Left forelimb (tissue), 1 donor: ENCODE measurements at regions not wholly inside any gene's neighbourhood (a gene's known extent, or its start where the extent isn't known, plus 50 kb on each side); places are given as distances from the start of the nearest gene placed in this dataset.

Source experiments
- DNase-seq: peaks from one replicate; pipeline ENCODE4 v3.0.0-alpha.2; 2018; ENCODE audit warnings: low spot score

DNA sequence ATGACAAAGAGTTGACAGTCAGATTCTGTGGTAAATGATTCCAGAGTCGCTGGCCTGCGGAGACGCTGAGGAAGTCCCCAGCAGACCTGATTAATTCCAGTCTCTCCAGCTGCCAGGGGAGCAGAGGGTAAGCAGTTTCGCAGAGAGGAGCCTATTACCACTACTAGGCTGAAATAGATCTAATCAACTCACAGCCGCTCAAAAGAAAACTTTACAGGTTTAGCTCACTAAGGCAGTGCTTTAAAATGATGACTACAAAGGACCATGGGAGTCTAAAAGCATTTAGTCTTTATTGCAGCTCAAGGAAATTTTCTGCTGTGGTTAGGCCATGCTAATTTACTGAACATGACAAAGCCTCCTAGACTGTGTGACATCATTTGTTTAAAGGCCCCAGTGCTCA lies 445.6 kb upstream of the POU3F3 start:
- DNase-seq, result no peak

DNA sequence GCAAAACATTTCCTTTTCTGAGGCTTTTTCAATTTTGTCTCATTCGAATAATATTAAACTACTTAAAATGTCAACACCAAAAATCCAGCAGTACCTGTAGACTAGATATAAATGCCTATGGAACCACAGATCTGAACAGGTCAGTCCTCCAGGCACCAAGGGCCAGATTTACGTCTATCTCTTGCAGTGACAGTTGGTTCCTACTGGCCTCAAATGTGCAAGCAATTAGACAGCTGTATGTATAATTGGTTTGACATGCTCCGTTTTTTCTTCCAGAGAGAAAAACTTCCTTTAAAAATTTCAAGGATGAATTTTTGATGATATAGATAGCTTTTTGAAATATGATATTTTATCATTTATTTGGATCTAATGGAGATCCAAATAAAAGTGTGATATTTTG lies 443.8 kb upstream of the POU3F3 start:
- DNase-seq, result no peak

DNA sequence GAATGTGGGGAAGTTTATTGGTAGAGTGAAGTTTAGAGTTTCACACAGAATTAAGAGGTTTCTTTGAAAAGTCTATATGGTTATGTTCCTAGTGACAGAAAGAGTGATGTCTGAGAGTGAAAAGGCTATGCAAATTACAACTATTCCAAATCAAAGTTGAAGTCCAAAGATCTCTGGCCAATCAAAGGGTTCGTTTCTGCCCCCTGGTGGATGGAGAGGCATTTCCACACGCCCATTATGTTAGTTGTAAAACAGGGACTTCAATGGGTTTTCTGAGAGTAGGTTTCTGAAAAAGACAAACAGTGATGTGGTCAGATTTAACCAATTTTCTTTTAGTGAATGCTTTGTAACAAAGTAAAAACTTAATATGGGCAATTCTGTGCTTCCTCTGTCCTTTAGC lies 441.5 kb upstream of the POU3F3 start:
- no peak for DNase-seq

DNA sequence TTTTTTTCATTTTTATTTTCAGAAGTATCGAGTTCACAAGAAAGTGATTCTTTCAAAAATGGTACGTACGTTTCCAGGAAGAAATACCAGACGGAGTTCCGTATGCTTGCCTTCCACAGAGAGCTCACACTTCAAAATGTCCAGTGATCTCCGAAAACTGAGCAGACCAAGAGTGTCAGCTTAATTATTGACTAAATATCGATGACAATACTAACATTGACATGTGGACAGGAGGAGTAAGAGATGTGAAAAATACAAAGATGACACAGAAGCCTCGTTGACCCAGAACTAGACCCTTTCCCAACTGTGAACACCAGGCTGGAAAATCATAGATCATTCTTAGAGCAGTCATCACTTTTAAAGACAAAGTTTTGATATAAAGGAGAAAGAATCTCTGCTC lies 440.0 kb upstream of the POU3F3 start:
- no peak for DNase-seq

DNA sequence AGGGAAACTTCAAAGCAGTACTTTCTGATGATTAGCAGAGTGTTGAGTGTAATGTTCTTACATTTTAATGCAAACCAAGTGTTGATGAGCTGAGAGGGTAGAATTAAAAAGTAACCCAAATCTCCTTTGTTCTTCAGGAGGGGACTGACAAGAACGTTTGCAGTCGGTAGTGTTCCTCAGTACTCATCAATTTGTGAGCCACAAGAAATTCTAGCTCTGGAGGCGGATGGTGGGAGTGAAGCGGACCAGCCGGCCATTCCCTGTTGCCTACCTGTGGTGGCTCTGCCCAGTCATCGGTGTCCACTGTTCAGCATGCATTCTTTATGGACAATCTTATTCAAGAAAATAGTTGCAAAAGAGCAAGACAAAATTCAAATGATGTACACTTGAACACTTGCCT lies 438.6 kb upstream of the POU3F3 start:
- DNase-seq, result no peak

DNA sequence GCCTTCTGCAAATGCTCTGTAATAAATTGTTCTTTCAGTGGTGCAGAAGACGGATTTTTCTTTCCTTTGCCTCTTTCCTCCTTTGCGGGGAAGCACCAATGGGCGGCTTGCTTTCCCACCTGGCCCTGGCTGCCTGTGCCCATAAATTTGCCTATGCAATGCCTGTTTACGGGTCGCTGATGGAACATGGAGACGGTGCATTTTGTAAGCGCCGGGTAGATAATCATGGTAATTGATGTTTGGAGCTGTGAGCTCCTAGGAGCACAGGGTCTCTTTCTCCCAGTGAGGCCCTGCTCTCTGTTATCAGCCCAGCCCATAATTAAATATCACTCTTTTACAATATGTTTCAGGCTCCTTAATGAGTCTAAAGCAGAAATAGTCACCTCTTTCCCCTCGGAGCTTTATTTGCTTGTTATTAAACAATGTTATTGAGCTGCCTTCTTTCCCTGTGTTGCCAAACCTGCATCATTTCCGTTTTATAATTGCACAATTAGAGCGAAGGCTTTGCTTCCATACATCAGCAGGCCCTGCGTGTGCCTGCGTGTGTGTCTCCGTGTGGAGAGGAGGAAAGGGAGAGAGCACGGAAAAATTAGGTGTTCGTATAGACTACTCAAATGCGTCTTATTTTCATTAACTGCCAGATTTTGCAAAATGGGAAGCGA lies 437.4 kb upstream of the POU3F3 start:
- no peak for DNase-seq

DNA sequence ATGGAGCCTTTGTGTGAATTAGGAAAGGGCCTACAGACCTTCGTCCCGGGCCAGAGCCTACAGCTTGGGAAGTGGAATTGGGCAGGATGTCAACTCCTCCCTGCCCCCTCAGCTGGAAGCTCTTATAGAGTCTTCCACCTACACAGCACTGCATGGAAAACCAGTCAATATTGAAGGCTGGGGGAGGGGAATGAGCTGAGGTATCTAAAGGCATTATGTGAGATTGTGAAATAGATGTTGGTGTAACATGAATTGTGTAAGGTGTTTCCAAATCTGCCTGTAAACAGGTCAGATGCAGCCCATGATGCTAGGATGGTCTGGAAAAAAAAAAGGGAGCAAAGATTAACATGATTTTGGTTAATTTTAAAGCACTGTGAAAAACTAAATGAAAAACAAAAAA lies 433.5 kb upstream of the POU3F3 start:
- DNase-seq, result no peak

DNA sequence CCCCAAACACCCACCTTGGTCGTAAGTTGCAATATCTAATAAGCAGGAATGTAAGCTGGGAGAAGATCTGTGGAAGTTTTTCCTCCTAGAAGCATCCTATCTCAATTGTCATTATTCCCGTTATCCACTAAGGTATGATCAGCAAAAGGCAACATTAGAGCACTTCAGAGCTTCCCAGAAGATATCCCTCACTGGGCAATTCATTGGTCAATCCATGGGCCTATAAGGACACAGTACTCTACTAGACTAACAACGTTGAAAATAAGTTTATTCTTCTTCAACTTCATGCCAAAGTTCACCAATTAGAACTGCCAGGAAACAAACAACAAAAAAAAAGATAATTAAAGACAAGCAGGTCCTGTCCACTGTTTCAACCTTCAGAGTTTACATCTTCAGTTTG lies 433.0 kb upstream of the POU3F3 start:
- DNase-seq, result no peak

DNA sequence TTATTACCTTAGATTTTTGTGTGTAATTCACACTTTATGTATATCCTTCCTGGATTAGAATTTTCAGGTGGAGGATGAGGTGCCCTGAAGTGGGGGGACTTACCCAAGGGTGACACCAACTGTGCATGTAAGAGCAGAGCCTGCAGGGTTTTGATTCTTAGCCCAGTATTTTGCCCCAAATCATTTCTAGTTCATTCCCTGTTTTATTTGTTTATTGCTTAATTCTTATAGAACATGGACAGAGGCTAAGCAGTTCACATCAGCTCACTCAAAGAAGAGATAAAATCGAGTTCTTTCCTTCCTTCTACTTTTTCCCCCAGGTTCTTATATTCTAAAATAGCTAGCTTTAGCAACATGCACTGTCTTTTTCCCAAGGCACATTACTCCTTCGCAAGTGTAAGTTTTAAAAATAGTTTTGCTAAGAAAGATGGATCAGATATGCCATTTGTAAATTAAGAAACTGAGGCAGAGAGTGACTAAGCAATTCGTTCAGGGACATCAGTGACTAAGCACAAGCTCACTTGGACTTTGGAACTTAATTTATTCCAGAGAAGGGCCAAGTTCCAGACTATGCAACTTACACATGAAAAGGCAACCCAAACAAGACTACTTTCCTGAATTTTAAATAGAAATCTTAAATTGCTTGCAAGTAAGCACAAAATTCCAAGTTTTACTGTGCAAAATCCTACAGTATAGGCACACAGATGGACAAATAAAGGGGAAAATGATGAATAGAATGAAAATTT lies 427.9 kb upstream of the POU3F3 start:
- DNase-seq, result no peak

DNA sequence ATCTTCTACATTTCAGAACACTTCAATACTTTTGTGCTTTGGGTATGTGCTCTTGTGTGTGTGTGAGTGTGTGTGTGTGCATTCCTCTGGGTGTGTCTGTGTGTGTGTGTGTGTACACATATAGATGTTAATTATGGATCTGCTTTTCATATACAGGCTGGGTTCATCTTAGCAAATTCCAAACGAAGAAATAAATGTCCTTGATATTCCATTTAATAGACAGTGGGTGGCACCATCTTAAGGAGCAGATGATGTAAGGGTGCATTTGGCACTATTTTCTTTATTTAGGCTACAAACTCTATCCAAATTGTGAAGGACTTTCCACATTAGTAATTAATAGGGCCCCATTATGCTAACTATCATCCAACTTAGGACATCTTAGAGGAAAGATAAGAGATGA lies 425.8 kb upstream of the POU3F3 start:
- DNase-seq, result no peak

DNA sequence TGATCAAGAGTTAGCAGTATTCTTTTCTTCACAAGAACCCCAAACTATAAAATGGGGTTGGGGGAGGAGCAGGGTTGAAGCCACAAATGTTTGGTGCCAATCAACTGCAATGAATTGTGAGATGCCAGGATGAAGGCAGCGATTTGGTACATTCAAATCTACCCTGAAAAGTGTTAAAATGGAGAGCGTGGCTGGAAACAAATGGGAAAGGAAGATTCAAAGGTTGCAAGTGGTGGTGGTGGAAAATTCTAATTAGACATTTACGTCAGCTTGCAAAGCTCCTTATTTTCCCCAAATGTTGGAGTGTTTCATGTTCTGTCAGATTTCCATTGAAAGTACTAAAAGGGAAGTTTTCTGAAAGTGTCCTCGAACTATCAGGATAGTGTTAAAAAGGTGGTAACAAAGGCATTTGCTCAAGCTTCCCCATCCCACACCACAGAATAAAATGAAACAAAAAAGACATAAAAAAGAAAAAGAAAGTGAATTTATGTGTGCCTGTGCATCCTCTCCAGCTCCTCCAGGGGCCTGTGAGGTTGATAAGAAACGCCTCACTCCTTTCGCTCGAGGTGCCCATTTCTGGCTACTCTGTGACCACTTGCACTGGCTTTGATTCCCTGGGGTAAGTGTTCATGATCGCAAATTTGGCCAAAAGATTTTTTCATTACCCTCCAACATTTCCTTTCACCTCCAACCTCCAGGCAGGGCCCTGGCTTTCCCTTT lies 424.1 kb upstream of the POU3F3 start:
- DNase-seq, result no peak

DNA sequence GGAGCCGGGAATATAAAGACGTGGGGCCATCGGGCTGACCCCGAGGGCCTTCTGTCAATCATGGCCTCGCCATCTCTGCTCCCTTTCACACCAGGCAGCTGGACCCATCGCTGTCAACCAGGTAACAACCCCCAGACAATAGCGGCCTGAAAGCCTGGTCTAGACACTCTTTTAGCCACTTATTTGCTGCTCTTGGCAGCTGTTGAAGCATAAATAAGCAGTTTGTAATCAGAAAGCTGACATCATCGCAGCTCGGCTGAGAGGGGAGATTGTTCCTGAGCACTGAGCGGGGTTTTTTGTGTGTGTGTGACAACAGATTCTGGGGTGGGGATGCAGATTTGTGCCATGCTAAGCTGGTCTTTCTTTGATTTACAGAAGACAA lies 423.6 kb upstream of the POU3F3 start:
- no peak for DNase-seq

DNA sequence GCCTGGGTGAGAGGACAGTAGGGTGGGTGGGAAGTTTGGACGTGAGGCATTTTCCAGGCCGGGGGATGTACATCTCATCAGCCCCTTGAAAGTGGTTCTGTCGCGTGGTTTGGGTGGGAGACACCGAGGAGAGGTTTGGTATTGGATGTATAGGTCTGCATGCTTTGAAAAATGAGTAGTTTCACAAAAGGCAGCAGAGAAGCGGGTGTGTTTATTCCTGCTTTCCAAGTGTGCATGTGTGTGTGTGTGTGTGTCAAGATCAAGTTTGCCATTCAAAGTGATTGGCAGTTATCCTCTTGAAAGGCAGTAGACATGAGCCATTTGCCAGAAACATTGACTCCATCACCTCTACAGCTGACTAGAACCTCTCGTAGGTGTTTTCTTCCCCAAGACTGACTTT lies 423.1 kb upstream of the POU3F3 start:
- DNase-seq, result no peak

DNA sequence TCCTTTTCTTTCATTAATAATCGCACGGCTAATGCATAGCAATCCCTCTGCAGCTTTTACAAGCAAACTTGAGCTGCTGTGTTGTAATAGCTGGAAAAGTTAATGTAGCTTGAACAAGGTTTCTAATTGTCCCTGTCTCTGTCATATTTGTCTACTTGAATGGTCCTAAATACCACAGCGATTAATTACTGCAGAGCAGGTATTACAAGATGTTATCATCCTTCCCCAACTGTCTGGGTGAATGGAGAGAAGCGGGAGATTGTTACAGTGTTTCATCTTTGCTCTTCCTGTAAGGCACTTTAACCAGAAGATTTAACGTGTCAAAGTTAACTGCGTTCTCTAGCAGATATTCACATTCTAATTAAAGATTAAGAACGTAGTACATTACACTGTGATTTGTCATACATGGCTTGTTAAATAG lies 422.2 kb upstream of the POU3F3 start:
- no peak for DNase-seq

DNA sequence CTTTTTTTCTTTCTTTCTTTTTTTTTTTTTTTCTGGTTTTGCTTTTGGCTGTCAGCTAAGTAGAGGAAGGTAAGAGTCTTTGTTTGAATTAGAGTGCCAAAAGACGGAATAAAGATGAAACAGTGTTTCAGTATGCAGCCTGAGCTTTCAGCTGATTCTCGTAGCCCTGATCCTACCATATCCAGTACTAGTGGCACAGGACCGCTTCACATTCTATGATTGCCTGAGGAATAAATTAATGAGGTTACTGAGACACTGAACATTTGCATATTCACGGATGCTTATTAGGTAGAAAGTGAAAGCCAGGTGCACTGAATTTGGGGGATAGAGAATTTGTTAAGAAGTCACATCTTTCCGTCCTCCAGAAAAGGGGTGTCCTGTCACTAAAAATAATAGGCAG lies 421.5 kb upstream of the POU3F3 start:
- no peak for DNase-seq

DNA sequence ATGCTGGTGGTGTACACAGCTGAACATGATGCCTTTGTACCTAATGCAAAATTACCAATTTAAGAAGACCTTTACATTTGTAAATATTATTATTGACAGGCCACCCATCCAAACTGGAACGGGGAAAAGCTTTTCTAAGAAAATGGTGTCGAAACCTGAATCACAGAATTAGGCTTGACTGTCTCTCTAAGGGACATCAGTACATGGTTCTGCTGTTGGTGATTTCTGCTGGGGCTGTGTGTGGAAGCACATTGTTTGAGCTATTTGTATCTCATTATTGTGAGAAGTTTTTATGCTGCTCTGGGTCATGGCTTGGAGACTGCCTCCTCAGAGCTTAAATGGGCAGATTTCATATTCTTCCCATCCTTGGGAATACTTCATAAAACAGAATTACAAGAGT lies 420.9 kb upstream of the POU3F3 start:
- no peak for DNase-seq

DNA sequence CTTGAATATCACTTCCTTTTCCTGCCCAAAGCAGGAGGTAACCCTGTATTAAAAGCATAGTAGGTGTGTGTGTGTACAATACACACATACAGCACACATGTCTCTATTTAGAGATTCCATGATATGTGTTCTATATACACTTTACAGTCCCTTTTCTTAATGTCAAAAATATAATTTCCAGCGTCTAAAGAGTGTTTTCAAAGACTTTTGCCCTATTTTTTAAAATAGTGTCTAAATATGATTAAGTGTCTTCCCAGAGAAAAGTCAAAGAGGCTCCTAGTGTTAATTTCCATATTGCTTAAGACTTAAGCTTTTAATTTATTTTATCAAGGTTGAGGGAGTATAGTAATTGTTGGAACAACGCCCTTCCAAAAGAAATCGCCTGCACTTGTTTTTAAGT lies 420.3 kb upstream of the POU3F3 start:
- DNase-seq, result no peak

DNA sequence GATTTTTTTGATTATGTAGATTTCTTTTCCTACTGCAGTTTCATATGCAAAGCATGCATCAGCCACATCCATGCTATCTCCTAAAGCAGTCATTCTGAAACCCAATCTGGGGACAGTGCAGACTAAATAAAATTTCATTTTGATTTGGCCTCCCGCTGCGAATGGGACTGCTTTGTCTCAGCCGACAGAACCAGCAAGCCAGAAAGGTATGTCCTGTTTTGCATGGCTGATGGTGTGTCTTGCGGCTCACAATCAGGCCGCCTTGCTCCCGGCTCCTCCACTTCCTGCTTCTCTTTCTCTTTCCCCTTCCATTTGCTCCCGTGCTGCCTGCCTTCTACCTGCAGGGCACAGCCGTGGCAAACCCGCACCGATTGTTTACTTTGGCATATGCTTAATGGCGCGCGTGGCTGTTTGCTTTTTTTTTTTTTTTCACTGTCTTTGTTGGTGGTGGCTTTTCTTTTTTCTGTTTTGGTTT lies 419.6 kb upstream of the POU3F3 start:
- DNase-seq, result no peak

DNA sequence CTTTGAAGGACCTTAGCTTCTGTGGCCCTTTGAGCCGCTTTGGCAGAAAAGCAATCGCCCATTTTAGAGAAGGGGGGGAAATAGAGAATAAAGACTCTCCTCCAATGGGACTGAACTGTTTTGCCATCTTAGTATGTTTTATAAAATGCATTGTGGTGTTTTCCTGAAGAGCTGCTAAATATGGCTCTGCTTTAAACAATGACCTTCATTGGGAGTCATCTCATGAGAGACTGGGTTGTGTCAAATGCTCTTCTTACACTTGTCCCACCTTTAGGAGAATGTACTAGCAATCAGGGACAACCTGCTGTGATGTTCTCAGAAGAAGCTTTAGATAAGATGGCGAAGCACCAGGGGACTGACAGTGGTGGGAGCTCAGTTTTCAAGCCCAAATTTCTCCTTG lies 418.9 kb upstream of the POU3F3 start:
- DNase-seq, result no peak

DNA sequence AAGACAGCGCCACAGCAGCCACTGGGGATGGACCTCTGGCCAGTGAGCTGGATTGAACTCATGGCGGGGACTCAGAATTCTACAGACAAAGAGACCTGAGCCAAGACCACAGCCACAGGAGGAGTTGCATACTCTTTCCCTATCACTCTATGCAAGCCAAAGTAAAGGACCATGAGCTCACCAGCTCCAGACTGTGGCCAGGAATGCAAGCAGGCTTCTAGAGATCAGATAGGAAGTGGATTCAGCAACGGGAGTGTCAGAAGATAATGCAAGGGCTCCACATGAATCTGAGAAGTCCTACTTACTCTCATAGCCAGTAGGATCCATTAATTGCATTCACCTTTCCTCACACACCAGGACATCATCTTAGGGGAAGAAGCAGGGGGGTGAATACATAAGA lies 415.4 kb upstream of the POU3F3 start:
- no peak for DNase-seq

DNA sequence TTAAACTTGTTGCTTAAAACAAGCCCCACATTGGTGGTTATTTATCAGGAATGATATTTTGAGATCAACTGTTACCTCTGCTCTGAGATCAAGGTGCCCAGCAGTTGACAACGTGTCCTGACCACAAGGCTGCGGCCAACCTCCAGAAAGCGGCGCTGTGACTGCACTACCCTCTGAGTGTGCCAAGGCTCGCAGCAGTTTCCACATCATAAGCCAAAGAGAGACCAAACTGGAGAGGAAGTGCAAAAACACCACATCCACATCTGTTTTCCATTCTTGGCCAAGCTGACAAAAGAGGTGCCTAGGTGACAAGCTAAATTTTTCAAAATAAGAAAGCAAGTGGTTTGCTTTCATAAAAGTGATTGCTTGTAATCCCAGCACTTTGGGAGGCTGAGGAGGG lies 410.8 kb upstream of the POU3F3 start:
- DNase-seq, result no peak

DNA sequence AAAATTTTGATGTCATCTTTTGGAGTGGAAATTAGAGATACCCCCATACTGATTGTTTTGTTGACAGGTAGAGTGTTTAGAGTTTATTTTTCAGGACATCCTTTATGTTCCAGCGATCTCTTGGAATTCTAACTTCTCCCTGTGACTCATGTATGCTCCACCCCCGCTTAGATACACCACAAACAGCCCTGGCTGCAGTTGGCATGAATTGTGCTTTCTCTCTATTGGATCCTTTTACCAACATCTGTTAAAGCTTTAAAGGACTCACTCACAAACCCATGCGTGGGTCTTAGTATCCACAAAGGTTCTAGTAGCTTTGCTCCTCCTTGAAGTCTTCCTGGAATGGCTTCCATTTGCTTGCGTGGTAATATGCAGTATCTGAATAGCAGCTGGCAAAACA lies 409.5 kb upstream of the POU3F3 start:
- no peak for DNase-seq

DNA sequence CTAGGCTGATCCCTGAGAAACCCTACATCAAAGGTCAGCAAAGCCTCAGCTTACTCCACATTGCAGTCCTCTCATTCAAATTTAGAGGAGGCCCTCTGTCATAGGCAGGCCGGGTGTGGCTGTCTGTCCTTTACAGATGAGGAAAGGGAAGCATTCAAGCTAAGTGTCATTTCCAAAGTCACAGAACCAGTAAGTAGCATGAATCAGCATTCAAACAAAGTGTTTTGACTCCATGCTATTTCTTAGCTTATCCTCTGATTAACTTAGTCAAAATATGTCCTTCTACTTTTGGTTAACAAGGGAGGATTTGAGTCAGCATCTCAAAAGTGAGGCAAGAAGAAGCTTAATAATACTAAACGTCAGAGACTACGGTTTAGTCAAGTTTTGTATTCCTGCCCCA lies 409.0 kb upstream of the POU3F3 start:
- no peak for DNase-seq
